HepG2 (cell line): ENCODE measurements at regions not wholly inside any gene's neighbourhood (a gene's known extent, or its start where the extent isn't known, plus 50 kb on each side); places are given as distances from the start of the nearest gene placed in this dataset.

Experiments used
- ATAC-seq: fragments of 200-7000 bp; cut with Tn5 transposase; 3 replicates; pipeline ENCODE4 v1.9.1; 2020; ENCODE audit warnings: mild to moderate bottlenecking, moderate library complexity
- BruUV-seq: library from RNA; stranded (reverse); fragments of 400-500 nt; replicated peaks from 2 replicates; lab custom pipeline; 2021; lab: Mats Ljungman, UMichigan
- CTCF ChIA-PET: fragments of 300-600 bp; formaldehyde crosslinking; extraction: SDS; loops from one replicate; lab custom pipeline; 2021; ENCODE audit warnings: low total read pairs, inconsistent platforms, low intra/inter-chr PET ratio; lab: Yijun Ruan, JAX
- POLR2A ChIA-PET: fragments of 350-600 bp; sonication (Branson Sonifier 250); formaldehyde crosslinking; loops from one replicate; lab custom pipeline; 2020; ENCODE audit warnings: antibody characterized with exemption, inconsistent platforms; lab: Yijun Ruan, JAX
- DNase-seq: peaks from one replicate; pipeline ENCODE4 v3.0.0-alpha.2; 2015; ENCODE audit warnings: low spot score
- FAIRE-seq: peaks from 3 replicates; lab custom pipeline; 2011; peaks lifted over from hg19 to GRCh38; lab: Jason Lieb, UNC
- H2AFZ ChIP-seq: one replicate; pipeline ENCODE4 v1.6.1; 2011; ENCODE audit warnings: low read length, inconsistent platforms
- H3K27ac ChIP-seq: fragments of 300-600 bp; 3 replicates; pipeline ENCODE4 v1.8.0; 2011; ENCODE audit warnings: mixed run types, mild to moderate bottlenecking, mixed read lengths, low read length, inconsistent platforms; ENCODE audit not compliant: insufficient read depth; ENCODE audit errors: extremely low read length
- H3K27me3 ChIP-seq, 2 experiments: fragments of 200-600 bp in 1 of 2; 2 replicates in 1 of 2; 3 replicates in 1 of 2; pipeline versions ENCODE4 v1.6.0 to v1.8.0; 2011; ENCODE audit warnings: low read length in 2 of 2, mild to moderate bottlenecking in 2 of 2, moderate library complexity in 2 of 2, inconsistent platforms in 1 of 2; ENCODE audit not compliant: insufficient read depth in 2 of 2, control insufficient read depth in 1 of 2
- H3K36me3 ChIP-seq, 2 experiments: fragments of 200-600 bp in 1 of 2; replicated peaks in 1 of 2; 2 replicates in 1 of 2; 3 replicates in 1 of 2; pipeline versions ENCODE4 v1.5.1 to v1.8.0; 2011; ENCODE audit warnings: low read length in 2 of 2, inconsistent platforms in 1 of 2; ENCODE audit not compliant: insufficient read depth in 2 of 2, control insufficient read depth in 1 of 2
- H3K4me1 ChIP-seq: 2 replicates; pipeline ENCODE4 v1.5.1; 2012; ENCODE audit warnings: low read length, inconsistent platforms; ENCODE audit not compliant: insufficient read depth
- H3K4me2 ChIP-seq: 2 replicates; pipeline ENCODE4 v1.6.0; 2011; ENCODE audit warnings: low read depth, low read length, inconsistent platforms
- H3K4me3 ChIP-seq, 3 experiments: fragments of 200-600 bp in 1 of 3; sonication (generic), shearing (Covaris generic) in 1 of 3; replicated peaks in 1 of 3; 2 replicates each; pipeline ENCODE4 v1.5.1; 2011 to 2016; ENCODE audit warnings: low read length in 3 of 3, inconsistent platforms in 2 of 3, low read depth in 2 of 3, mild to moderate bottlenecking in 2 of 3, control low read depth in 1 of 3, mixed read lengths in 1 of 3; ENCODE audit not compliant: insufficient read depth in 1 of 3
- H3K79me2 ChIP-seq: one replicate; pipeline ENCODE4 v1.6.1; 2011; ENCODE audit warnings: low read length, inconsistent platforms; ENCODE audit not compliant: insufficient read depth
- H3K9ac ChIP-seq: 2 replicates; pipeline ENCODE4 v1.6.0; 2011; ENCODE audit warnings: mild to moderate bottlenecking, low read depth, low read length, inconsistent platforms; ENCODE audit not compliant: insufficient read depth
- H3K9me3 ChIP-seq: 2 replicates; pipeline ENCODE4 v1.5.1; 2012; ENCODE audit warnings: mild to moderate bottlenecking, low read length
- H4K20me1 ChIP-seq: 2 replicates; pipeline ENCODE4 v1.6.0; 2011; ENCODE audit warnings: inconsistent platforms, mild to moderate bottlenecking, low read length, moderate library complexity; ENCODE audit not compliant: insufficient read depth
- CEBPB ChIP-seq: IDR thresholded peaks from 2 replicates; pipeline ENCODE4 v1.6.1; 2011; ENCODE audit warnings: low read depth, low read length, improper control_type of control experiment, borderline replicate concordance
- FOXO1 ChIP-seq: sonication (generic); formaldehyde crosslinking; IDR thresholded peaks from 2 replicates; pipeline ENCODE4 v1.4.0; 2020; ENCODE audit warnings: missing genetic modification reagents
- MIER3 ChIP-seq: IDR thresholded peaks from 2 replicates; pipeline ENCODE4 v1.6.1; 2016; ENCODE audit warnings: missing compliant biosample characterization, borderline replicate concordance
- PAF1 ChIP-seq: IDR thresholded peaks from 2 replicates; pipeline ENCODE4 v1.6.1; 2016; ENCODE audit warnings: missing genetic modification reagents, missing compliant biosample characterization
- RBFOX2 ChIP-seq: fragments of 200-400 bp; formaldehyde crosslinking; IDR thresholded peaks from 2 replicates; pipeline ENCODE4 v1.6.1; 2017; ENCODE audit warnings: low read depth, mild to moderate bottlenecking, low read length
- SNRNP70 ChIP-seq: fragments of 200-400 bp; formaldehyde crosslinking; IDR thresholded peaks from 2 replicates; pipeline ENCODE4 v1.6.1; 2017; ENCODE audit warnings: mild to moderate bottlenecking, low read depth, low read length, moderate library complexity
- SRY ChIP-seq: sonication (generic); formaldehyde crosslinking; IDR thresholded peaks from 2 replicates; pipeline ENCODE4 v1.8.0; 2022; ENCODE audit warnings: mild to moderate bottlenecking, missing genetic modification reagents
- TBX2 ChIP-seq: sonication (generic); formaldehyde crosslinking; IDR thresholded peaks from 2 replicates; pipeline ENCODE4 v1.5.0; 2020; ENCODE audit warnings: missing genetic modification reagents, mild to moderate bottlenecking, borderline replicate concordance
- ZNF17 ChIP-seq: sonication (generic); formaldehyde crosslinking; IDR thresholded peaks from 2 replicates; pipeline ENCODE4 v1.5.0; 2020; ENCODE audit warnings: mild to moderate bottlenecking, missing genetic modification reagents
- ZNF30 ChIP-seq: sonication (generic); formaldehyde crosslinking; IDR thresholded peaks from 2 replicates; pipeline ENCODE4 v1.5.0; 2020; ENCODE audit warnings: mild to moderate bottlenecking, missing genetic modification reagents
- ZNF510 ChIP-seq: sonication (generic); formaldehyde crosslinking; IDR thresholded peaks from 2 replicates; pipeline ENCODE4 v1.4.0; 2020; ENCODE audit warnings: low read depth, mild to moderate bottlenecking, missing genetic modification reagents
- ZSCAN9 ChIP-seq: IDR thresholded peaks from 2 replicates; pipeline ENCODE4 v1.6.1; 2016; ENCODE audit warnings: borderline replicate concordance
- WGBS: methylation state at CpG from one replicate; pipeline ENCODE4 v1.1.6; 2017; ENCODE audit warnings: low lambda C conversion rate; 5-methylcytosine and 5-hydroxymethylcytosine counted together
- in situ Hi-C: cut with HindIII; loops from 2 replicates; pipeline ENCODE4 v1.10.0; 2017; ENCODE audit warnings: low pct_unique_long_range_greater_than_20kb; ENCODE audit not compliant: extremely low pct_ligation_motif_present
- intact Hi-C: fragments of 100-400 bp; cut with micrococcal nuclease; formaldehyde crosslinking; loops from one replicate; pipeline ENCODE4 v1.10.0; 2022; ENCODE audit not compliant: unreplicated experiment
- TF ChIP-seq, protein P1 (sequence below): sonication (generic); formaldehyde crosslinking; IDR thresholded peaks from 2 replicates; pipeline ENCODE4 v1.5.0; 2020; ENCODE audit warnings: mild to moderate bottlenecking, missing genetic modification reagents, borderline replicate concordance
- TF ChIP-seq, protein P2 (sequence below): sonication (generic); formaldehyde crosslinking; IDR thresholded peaks from 2 replicates; pipeline ENCODE4 v1.5.0; 2020; ENCODE audit warnings: missing genetic modification reagents
- TF ChIP-seq, protein P3 (sequence below): sonication (generic); formaldehyde crosslinking; IDR thresholded peaks from 2 replicates; pipeline ENCODE4 v1.5.1; 2020; ENCODE audit warnings: mild to moderate bottlenecking, missing genetic modification reagents, borderline replicate concordance

DNA sequence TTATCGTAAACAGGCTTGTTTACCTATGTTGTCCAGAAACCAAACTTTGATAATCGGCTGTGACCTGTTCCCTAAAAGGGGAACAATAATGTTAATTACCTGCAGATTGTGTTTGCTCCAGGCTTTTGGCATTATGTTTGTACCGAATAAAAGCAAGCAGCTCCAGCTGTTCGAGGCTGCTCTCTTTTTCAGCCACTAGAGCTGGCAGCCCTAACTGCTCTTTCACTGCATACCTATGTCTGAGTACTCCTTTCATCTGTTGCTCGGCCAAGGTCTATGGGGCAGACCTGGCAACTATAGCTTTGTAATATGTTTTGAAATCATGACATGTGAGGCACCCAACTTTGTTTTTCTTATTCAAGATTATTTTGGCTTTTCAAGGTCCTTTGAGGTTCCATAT, 77.8 kb upstream of the EHBP1 start (continued):
- 0 out of 2 replicates have a peak, but pooled peaks have one; percentile 29 for TF ChIP-seq MIER3 (CRISPR knock-in tag)
- TF ChIP-seq RBFOX2 = no peak
- TF ChIP-seq ZNF17 (CRISPR knock-in tag) = no peak
- no peak for TF ChIP-seq PAF1 (CRISPR knock-in tag)
- TF ChIP-seq ZNF510 = no peak
- TF ChIP-seq SRY (CRISPR knock-in tag) = no peak
- no peak for TF ChIP-seq ZSCAN9 (CRISPR knock-in tag)
- TF ChIP-seq FOXO1 = no peak
- TF ChIP-seq, protein P1, sequence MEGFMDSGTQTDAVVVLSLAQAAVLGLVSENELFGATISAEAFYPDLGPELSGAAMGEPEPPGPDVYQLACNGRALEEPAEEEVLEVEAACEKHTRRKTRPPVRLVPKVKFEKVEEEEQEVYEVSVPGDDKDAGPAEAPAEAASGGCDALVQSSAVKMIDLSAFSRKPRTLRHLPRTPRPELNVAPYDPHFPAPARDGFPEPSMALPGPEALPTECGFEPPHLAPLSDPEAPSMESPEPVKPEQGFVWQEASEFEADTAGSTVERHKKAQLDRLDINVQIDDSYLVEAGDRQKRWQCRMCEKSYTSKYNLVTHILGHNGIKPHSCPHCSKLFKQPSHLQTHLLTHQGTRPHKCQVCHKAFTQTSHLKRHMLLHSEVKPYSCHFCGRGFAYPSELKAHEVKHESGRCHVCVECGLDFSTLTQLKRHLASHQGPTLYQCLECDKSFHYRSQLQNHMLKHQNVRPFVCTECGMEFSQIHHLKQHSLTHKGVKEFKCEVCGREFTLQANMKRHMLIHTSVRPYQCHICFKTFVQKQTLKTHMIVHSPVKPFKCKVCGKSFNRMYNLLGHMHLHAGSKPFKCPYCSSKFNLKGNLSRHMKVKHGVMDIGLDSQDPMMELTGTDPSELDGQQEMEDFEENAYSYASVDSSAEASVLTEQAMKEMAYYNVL = no peak
- no peak for TF ChIP-seq SNRNP70
- TF ChIP-seq, protein P2, sequence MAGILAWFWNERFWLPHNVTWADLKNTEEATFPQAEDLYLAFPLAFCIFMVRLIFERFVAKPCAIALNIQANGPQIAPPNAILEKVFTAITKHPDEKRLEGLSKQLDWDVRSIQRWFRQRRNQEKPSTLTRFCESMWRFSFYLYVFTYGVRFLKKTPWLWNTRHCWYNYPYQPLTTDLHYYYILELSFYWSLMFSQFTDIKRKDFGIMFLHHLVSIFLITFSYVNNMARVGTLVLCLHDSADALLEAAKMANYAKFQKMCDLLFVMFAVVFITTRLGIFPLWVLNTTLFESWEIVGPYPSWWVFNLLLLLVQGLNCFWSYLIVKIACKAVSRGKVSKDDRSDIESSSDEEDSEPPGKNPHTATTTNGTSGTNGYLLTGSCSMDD = no peak
- 0 out of 2 replicates have a peak, but pooled peaks have one; percentile 24 for TF ChIP-seq TBX2 (CRISPR knock-in tag)
- TF ChIP-seq ZNF30 (CRISPR knock-in tag) = no peak
- TF ChIP-seq, all 625 proteins: peak for 17

DNA sequence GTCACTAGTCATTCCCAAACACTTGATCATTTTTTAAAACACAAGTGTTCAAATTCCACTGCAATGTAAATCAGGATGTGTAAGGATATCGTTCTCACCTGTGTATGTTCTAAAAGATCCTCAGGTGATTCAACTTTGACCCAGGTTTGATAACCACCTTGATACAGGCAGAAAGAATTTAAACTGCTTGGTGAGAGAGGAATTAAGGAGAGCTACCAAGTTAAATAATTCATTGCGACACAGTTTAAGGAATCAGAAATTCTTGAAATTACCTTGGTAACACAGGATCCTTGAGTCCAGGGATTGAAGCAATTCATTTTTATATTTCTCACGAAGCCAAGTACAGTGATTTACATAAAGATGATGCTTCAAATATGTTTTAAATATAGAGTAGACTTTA, 80.7 kb upstream of the EHBP1 start:
- Histone ChIP-seq H3K4me2 (no peak overlapping the region), H3K4me1 (peaks cover 35% of the 10 kb centered on the region), H3K4me3 (no peak overlapping the region), H3K27ac (no peak overlapping the region), H3K9ac (no peak overlapping the region), H3K27me3 (no peaks in the 10 kb centered on the region), H3K9me3 (peaks cover 6% of the 10 kb centered on the region; the same call in 1 of the 2 replicates), H3K36me3 (no peaks in the 10 kb centered on the region), H3K79me2 (no peaks in the 10 kb centered on the region), H4K20me1 (no peaks in the 10 kb centered on the region), H2AFZ (no peak overlapping the region)
- intact Hi-C loops = loop anchor here (1.0 kb wide), 1 partner anchor 12 kb away; no protein-coding TSS in a partner anchor
- ChIA-PET CTCF (no interaction called here), POLR2A (no interaction called here)
- BruUV-seq = no TSS peak
- DNase-seq = no peak
- TF ChIP-seq CEBPB = peak; percentile 72
- TF ChIP-seq, protein P3, sequence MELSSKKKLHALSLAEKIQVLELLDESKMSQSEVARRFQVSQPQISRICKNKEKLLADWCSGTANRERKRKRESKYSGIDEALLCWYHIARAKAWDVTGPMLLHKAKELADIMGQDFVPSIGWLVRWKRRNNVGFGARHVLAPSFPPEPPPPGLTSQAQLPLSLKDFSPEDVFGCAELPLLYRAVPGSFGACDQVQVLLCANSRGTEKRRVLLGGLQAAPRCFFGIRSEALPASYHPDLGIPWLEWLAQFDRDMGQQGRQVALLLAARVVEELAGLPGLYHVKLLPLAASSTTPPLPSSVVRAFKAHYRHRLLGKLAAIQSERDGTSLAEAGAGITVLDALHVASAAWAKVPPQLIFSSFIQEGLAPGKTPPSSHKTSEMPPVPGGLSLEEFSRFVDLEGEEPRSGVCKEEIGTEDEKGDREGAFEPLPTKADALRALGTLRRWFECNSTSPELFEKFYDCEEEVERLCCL = no peak
- in situ Hi-C loops = no loop called here
- FAIRE-seq = no peak
- no peak for ATAC-seq
- WGBS = 81% methylated on average over 3 of the region's 3 CpGs
